ENCODE measurements at regions not wholly inside any gene's neighbourhood (a gene's known extent, or its start where the extent isn't known, plus 50 kb on each side); places are given as distances from the start of the nearest gene placed in this dataset.

DNA sequence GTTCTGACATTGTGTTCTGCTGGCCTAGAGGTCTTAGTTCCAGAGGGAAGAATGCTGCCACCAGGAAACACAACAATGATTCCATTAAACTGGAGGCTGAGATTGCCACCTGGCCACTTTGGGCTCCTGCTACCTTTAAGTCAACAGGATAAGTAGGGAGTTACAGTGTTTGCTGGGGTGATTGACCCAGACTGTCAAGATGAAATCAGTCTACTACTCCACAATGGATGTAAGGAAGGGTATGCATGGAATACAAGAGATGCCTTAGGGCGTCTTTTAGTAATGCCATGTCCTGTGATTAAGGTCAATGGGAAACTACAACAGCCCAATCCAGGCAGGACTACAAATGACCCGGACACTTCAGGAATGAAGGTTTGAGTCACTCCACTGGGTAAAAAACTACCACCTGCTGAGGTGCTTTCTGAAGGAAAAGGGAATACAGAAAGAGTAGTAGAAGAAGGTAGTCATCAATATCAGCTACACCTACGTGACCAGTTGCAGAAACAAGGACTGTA lies 852.6 kb downstream of the LRFN5 start:
- BruUV-seq (replicated peaks): no TSS peak
- POLR2A ChIA-PET: no interaction called here
- in situ Hi-C loops (cut with HindIII; ENCODE audit: low pct_unique_long_range_greater_than_20kb, low sequenced_read_pairs) (no loop called here), intact Hi-C loops (cut with micrococcal nuclease; ENCODE audit: unreplicated experiment) (no loop called here)
- no peaks in the 10 kb centered on the region for H3K9me3 ChIP-seq (ENCODE audit: control insufficient read depth, insufficient read depth, low read depth, low read length)
- no peak overlapping the region for H3K27ac ChIP-seq (ENCODE audit: low read length)
- ATAC-seq (no peak), DNase-seq (ENCODE audit: low read depth, low spot score) (no peak)
- CTCF ChIA-PET: no interaction called here
- H3K27me3 ChIP-seq (ENCODE audit: control insufficient read depth, insufficient read depth, low read length): no peaks in the 10 kb centered on the region
- H3K4me3 ChIP-seq (ENCODE audit: low read depth in 2 of 2, low read length in 2 of 2): no peak overlapping the region
- TF ChIP-seq, protein P1, sequence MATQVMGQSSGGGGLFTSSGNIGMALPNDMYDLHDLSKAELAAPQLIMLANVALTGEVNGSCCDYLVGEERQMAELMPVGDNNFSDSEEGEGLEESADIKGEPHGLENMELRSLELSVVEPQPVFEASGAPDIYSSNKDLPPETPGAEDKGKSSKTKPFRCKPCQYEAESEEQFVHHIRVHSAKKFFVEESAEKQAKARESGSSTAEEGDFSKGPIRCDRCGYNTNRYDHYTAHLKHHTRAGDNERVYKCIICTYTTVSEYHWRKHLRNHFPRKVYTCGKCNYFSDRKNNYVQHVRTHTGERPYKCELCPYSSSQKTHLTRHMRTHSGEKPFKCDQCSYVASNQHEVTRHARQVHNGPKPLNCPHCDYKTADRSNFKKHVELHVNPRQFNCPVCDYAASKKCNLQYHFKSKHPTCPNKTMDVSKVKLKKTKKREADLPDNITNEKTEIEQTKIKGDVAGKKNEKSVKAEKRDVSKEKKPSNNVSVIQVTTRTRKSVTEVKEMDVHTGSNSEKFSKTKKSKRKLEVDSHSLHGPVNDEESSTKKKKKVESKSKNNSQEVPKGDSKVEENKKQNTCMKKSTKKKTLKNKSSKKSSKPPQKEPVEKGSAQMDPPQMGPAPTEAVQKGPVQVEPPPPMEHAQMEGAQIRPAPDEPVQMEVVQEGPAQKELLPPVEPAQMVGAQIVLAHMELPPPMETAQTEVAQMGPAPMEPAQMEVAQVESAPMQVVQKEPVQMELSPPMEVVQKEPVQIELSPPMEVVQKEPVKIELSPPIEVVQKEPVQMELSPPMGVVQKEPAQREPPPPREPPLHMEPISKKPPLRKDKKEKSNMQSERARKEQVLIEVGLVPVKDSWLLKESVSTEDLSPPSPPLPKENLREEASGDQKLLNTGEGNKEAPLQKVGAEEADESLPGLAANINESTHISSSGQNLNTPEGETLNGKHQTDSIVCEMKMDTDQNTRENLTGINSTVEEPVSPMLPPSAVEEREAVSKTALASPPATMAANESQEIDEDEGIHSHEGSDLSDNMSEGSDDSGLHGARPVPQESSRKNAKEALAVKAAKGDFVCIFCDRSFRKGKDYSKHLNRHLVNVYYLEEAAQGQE (IDR thresholded peaks at IDR 0.05; ENCODE audit: insufficient read depth in 1 of 2, low read depth in 2 of 2, low read length in 1 of 2): no peak
- TF ChIP-seq POLR2AphosphoS5 (IDR thresholded peaks at IDR 0.05; ENCODE audit: low read depth, low read length) (no peak), CTCF (IDR thresholded peaks at IDR 0.05) (no peak), SIN3A (IDR thresholded peaks at IDR 0.05; ENCODE audit: borderline replicate concordance, insufficient read depth, low read depth, low read length) (no peak), TCF7L2 (IDR thresholded peaks at IDR 0.05; ENCODE audit: low read depth, low read length) (no peak)
- no peaks in the 10 kb centered on the region for H3K4me1 ChIP-seq (ENCODE audit: control insufficient read depth, insufficient read depth, low read length)
- no peaks in the 10 kb centered on the region for H3K36me3 ChIP-seq (ENCODE audit: control insufficient read depth, insufficient read depth, low read length)

DNA sequence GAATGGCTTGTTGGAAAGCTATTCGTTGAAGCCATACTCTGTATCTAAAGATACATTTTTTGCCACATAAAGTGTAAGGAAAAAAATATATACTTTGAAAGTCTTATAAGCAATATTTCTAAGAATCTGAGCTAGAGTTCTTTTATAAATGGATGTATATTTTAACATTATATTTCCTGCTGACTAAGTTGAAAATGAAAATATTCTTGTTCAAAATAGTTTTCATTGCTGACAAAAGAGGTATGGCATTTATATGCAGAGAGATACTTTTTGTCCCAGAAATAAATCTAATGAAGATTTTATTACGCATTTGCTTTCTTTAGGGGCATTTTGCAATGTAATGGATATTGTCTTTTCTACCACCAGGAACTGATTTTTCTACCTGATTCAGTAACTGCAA lies 834.9 kb downstream of the LRFN5 start:
- intact Hi-C loops (cut with micrococcal nuclease; ENCODE audit: unreplicated experiment): no loop called here

More for the DNA sequence above, 834.9 kb downstream of the LRFN5 start:
- H3K9me3 ChIP-seq (ENCODE audit: control insufficient read depth, insufficient read depth, low read depth, low read length): no peaks in the 10 kb centered on the region
- CTCF ChIA-PET: no interaction called here
- H3K27me3 ChIP-seq (ENCODE audit: control insufficient read depth, insufficient read depth, low read length): no peaks in the 10 kb centered on the region
- no peak for ATAC-seq
- in situ Hi-C loops (cut with HindIII; ENCODE audit: low pct_unique_long_range_greater_than_20kb, low sequenced_read_pairs): no loop called here
- POLR2A ChIA-PET: no interaction called here
- no peak overlapping the region for H3K27ac ChIP-seq (ENCODE audit: low read length)
- DNase-seq (ENCODE audit: low read depth, low spot score): no peak
- H3K4me1 ChIP-seq (ENCODE audit: control insufficient read depth, insufficient read depth, low read length): no peaks in the 10 kb centered on the region
- BruUV-seq (replicated peaks): no TSS peak
- TF ChIP-seq CTCF (IDR thresholded peaks at IDR 0.05) (no peak), POLR2AphosphoS5 (IDR thresholded peaks at IDR 0.05; ENCODE audit: low read depth, low read length) (no peak), SIN3A (IDR thresholded peaks at IDR 0.05; ENCODE audit: borderline replicate concordance, insufficient read depth, low read depth, low read length) (no peak)
- H3K4me3 ChIP-seq (ENCODE audit: low read depth in 2 of 2, low read length in 2 of 2): no peak overlapping the region
- no peaks in the 10 kb centered on the region for H3K36me3 ChIP-seq (ENCODE audit: control insufficient read depth, insufficient read depth, low read length)

Data from Panc1 (cell line).